GM18868 (cell line): ENCODE measurements at regions not wholly inside any gene's neighbourhood (a gene's known extent, or its start where the extent isn't known, plus 50 kb on each side); places are given as distances from the start of the nearest gene placed in this dataset.

ENCODE experiments used
- ATAC-seq: cut with Tn5 transposase; IDR thresholded peaks from one replicate; pipeline ENCODE4 v1.9.1; 2021; ENCODE audit warnings: mild to moderate bottlenecking, moderate library complexity; ENCODE audit not compliant: unreplicated experiment

GRCh38 chr15:58269455-58270414 lies 131.6 kb downstream of the AQP9 start:
- no peak for ATAC-seq

GRCh38 chr15:58271410-58271809 lies 133.2 kb downstream of the AQP9 start:
- ATAC-seq = no peak

GRCh38 chr15:58273104-58273503 lies 134.9 kb downstream of the AQP9 start:
- no peak for ATAC-seq

- ATAC-seq = no peak
Measured at GRCh38 chr15:58274885-58275284, 136.7 kb downstream of the AQP9 start.

- no peak for ATAC-seq
Measured at GRCh38 chr15:58275785-58276184, 137.6 kb downstream of the AQP9 start.

GRCh38 chr15:58276924-58277323 lies 138.7 kb downstream of the AQP9 start:
- ATAC-seq = no peak

GRCh38 chr15:58277333-58277732 lies 139.2 kb downstream of the AQP9 start:
- no peak for ATAC-seq

- ATAC-seq = no peak
Measured at GRCh38 chr15:58279106-58279505, 140.9 kb downstream of the AQP9 start.

- no peak for ATAC-seq
Measured at GRCh38 chr15:58279654-58280053, 141.5 kb downstream of the AQP9 start.

GRCh38 chr15:58282060-58282708 lies 144.0 kb downstream of the AQP9 start:
- ATAC-seq = no peak

GRCh38 chr15:58283302-58283701 lies 145.1 kb downstream of the AQP9 start:
- ATAC-seq = no peak

GRCh38 chr15:58284293-58284692 lies 146.1 kb downstream of the AQP9 start:
- ATAC-seq = no peak

GRCh38 chr15:58285212-58285920 lies 146.4 kb upstream of the LIPC start:
- ATAC-seq = no peak

GRCh38 chr15:58285921-58286278 lies 145.9 kb upstream of the LIPC start:
- no peak for ATAC-seq

GRCh38 chr15:58286523-58286922 lies 145.3 kb upstream of the LIPC start:
- no peak for ATAC-seq

- no peak for ATAC-seq
Measured at GRCh38 chr15:58287891-58288290, 143.9 kb upstream of the LIPC start.

- no peak for ATAC-seq
Measured at GRCh38 chr15:58288592-58288991, 143.2 kb upstream of the LIPC start.

GRCh38 chr15:58291848-58292247 lies 139.9 kb upstream of the LIPC start:
- ATAC-seq = no peak

GRCh38 chr15:58292751-58293175 lies 139.0 kb upstream of the LIPC start:
- no peak for ATAC-seq

- ATAC-seq = no peak
Measured at GRCh38 chr15:58293622-58294550, 137.9 kb upstream of the LIPC start.
